Stromal cell of bone marrow (primary cell): ENCODE measurements at regions not wholly inside any gene's neighbourhood (a gene's known extent, or its start where the extent isn't known, plus 50 kb on each side); places are given as distances from the start of the nearest gene placed in this dataset.

ENCODE experiments used
- DNase-seq: peaks from one replicate; pipeline ENCODE4 v3.0.0-alpha.2; 2012; ENCODE audit warnings: low read depth

DNA sequence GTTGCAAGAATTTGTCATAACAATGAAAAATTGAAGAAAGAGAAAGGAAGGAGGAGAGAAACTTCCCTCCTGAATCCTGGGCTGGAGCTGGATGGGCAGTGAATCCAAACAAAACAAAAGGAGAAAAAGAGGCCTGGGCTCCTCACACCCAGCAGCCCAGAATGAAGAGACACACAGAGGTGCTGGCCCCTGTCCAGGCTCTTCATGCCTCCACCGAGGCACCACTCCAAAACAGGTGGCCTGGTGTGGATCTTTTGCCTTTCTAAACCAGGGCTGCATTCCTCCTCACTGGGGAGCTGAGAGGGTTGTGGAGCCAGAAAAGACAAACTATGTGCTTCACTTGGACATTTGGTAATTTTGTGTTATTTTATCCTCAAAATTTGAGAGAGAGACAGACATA, 76.0 kb downstream of the FAM124B start:
- no peak for DNase-seq

DNA sequence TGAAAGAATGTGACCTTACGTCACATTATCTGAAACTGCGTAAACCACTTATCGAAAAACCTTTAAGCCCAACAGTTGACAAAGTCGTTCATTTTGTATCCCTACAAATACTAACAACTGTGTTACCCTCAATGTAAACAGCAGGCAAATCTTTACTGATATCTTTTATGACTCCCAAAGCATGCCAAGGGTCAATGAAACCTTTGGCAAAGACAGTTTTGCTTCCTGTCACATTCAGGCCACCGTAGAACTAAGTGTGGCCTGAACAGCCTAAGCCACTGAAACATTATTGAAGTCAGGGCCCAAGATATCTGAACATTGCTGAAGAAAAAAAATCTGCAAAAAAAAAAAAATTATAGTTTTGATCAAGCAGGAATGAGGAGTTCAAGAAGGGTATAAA, 77.3 kb downstream of the FAM124B start:
- DNase-seq = no peak

GRCh38 chr2:224320660-224321059, 81.2 kb downstream of the FAM124B start:
- no peak for DNase-seq

DNA sequence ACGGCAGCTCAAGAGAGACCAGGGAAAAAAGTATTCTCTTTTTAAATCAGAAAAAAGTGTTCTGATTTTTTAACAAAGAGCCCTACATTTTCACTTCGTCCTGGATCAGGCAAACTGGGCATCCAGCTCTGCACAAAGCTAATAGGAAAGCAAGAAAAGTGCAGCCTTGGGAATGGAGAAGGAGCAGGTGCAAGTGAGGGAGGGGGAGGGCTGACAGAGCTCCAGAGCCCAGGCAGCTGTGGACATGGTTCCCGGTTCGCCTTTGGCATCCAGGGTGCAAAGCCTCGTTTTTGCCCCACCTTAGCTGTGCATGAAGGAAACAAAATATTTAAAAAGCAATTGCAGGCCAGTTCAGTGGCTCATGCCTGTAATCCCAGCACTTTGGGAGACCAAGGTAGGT, 82.2 kb downstream of the FAM124B start:
- no peak for DNase-seq

DNA sequence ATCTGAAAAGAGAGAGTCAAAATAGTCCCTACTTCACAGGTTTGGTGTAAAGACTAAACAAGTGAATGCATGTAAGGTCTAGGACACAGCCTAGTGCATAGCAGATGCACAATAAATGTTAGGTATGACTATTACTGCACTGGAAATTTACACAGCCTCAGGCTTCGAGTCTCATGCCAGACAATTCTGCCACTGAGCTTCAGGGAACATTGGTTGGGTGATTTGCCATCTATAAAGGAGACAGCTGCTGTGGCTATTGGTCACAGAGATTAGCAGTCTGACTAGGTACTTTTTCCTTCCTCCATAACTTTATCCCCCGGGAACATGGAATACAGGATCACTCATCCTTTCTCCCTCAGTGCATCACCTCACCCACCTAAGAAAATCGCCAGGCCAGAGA, 89.2 kb downstream of the FAM124B start:
- DNase-seq = no peak

DNA sequence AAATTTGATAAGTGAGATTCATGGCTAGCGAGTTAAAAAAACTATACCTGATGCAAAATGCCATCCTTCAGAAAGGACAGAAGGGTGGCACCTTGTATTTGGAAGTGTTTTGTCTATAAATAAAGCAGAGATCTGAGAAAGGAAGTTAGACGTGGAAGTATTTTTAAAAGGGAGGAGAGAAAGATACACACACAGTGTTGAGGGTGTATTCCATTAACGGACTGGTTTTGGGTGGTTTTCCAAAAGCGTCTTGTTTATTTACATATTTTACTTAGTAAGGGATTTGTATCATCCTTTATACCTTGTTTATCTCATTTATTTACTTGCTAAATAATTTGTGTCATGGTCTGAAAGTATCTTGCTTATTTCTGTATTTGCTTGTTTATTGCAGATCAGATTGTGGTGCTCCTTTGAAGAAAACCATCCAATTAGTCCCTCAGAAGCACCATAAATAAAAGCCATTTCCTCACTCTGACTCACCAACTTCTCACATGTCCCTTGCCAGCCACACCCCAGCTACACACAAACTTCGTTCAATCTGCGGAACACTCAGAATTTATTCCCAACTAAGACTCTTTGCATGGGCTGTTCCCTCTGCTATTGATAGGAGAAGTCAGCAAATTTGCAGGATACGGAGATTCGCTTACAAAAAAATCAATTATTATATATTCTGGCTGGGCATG, 90.8 kb downstream of the FAM124B start:
- peak; percentile 22 for DNase-seq

GRCh38 chr2:224309176-224309575, 92.7 kb downstream of the FAM124B start:
- DNase-seq = peak; percentile 81

DNA sequence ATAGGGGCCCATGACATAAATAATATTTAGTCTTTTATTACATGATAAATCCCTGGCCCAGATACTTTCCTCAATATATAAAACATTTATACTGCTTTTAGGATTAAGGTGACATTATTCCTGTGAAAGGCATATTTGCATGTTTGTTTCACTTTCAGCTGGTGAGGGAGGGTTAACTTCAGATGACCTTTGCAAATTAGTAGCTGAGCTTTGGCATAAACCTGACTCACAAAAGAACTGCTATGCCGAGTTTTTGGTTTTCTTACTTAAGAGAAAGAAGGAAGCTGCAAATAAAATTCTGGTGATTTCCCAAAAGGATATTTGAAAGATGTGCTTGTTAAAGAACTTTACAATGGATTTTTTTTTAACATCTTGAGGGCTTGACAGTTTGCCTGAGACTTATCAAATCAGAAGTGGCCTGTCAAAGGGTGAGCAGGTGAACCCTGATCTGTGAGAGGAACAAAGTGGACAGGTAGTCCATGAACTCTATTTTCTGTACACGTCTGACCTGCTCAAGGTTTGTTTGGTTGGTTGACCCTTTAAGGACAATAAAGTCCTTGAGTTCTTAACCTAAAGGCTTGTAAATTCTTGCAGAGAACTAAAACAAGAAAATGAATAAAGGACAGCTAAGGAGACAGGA, 93.5 kb downstream of the FAM124B start:
- DNase-seq = peak; percentile 9

DNA sequence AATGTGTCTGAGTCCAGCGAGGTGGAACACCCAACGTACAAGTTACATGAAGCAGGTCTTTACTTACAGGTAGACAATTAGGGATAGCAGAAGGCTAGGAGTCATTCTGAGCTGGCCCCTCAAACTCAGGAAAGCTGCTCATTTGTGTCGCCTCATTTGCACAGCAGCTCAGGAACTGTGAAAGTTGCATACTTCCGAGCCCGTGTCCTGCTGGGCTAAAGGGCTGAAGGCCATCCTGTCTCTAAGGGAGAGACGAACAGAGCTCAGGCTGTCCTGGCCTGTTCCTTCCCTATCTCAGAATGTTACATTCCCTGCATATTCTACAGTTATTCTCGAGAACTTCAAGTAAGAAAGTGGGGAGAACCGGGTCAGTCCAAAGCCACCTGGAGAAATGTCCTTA, 99.0 kb downstream of the FAM124B start:
- DNase-seq = no peak

- DNase-seq = no peak
These were observed 107.9 kb downstream of the FAM124B start for GRCh38 chr2:224293976-224294375.

DNA sequence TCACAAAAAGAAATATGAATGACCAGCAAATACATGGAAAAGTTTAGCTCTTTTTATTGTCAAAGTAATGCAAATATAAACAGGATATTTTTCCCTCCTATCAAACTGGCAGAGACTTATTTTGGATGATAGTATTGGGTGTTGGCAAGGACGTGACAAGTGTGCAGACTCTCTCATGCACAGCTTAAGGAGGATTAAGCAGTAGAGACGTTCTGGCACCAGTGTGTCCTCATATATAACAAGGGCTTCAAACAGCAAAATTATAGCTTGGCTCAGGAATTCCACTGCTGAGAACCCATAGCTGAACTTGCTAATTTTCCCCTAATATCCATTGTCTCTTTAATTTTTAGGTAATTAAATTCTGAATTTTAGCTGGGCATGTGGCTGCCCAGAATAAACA, 114.4 kb downstream of the FAM124B start:
- no peak for DNase-seq

- no peak for DNase-seq
These were observed 115.0 kb downstream of the FAM124B start for GRCh38 chr2:224286923-224287322.

DNA sequence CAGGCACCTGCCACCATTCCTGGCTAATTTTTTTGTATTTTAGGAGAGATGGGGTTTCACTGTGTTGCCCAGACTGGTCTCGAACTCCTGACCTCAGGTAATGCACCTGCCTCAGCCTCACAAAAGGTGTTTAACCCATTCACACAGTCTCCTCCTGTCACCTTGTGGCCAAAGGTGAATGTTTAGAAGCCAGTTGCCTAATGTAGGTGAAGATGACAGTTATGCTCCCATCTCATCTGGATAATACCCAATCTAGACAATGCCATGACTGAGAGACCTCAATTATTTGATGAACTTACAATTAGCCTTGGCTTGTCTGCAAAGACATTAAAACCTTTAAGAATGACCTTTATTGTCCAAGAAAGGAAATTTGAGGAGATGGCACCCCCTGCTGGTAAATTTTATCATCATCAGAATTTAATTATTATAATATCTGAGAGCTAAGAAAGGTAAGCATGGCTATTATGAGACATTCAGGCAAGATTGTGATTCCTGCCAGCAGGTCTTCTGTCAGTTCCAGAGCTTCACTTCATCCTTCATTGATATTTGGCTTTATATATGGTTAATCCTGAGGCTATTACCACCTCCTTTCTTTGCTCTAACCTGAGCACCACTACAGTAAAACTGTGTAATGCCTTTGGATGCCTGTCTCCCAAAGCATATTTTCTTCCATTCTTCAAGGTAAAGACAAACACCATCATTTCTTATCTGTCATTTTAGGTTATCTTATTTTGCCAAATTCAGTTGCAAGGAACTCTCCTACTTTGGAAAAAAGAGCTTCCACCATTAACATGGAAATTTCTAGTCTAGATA, 117.6 kb downstream of the FAM124B start:
- no peak for DNase-seq

DNA sequence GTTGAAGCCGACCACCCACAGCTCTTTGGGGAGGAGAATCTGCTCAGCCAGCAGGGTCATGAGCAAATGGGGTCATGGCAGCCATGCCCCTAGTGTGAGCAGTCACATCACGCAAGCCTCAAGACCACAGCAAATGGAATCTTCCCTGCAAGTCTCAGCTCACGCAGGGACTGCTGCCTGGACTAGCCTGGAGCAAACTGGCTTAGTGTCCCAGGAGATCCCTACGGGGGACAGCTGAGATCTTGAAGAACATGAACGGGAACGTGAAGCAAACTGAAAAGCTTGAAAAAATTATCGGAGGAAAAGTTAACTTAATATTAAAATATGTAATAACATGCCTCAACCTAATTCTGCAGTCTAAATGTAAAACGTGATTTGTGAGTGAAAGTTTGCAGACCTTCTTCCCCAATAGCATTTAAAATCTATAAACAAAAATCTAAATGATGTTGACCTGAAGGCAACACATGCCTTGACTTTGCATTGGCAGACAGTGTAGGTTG, 118.4 kb downstream of the FAM124B start:
- DNase-seq = no peak

DNA sequence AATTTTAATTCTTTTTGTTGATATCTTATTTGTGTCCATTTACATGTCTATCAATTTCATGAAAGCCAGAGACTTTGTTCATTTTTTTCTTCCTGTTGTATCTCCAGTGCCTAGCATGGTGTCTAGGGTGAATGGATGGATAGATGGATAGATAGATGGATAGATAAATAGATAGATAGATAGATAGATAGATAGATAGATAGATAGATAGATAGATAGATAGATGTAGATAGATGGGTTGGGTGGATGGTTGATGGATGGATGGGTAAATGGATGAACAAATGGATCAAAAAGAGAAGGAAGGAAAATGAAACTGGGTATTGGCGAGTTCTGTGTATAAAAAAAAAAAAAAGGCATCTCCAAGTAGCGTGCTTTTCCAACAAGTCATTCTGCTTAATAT, 120.5 kb downstream of the FAM124B start:
- no peak for DNase-seq

GRCh38 chr2:224278531-224278930, 123.4 kb downstream of the FAM124B start:
- DNase-seq = peak; percentile 33

DNA sequence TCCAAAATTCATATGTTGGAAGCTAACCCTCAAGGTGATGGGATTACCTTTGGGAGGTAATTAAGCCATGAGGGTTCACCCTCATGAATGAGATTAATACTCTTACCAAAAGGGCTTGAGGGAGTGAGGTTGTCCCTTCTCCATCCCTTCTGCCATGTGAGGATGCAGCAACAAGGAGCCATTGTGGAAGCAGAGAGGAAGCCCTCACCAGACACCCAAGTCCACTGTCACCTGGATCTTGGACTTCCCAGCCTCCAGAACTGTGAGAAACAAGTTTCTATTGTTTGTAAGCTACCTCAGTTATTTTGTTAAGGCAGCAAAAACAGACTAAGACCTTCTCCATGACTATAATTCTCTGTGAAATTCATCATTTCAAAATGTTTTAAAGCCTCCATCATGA, 125.7 kb downstream of the FAM124B start:
- DNase-seq = no peak

DNA sequence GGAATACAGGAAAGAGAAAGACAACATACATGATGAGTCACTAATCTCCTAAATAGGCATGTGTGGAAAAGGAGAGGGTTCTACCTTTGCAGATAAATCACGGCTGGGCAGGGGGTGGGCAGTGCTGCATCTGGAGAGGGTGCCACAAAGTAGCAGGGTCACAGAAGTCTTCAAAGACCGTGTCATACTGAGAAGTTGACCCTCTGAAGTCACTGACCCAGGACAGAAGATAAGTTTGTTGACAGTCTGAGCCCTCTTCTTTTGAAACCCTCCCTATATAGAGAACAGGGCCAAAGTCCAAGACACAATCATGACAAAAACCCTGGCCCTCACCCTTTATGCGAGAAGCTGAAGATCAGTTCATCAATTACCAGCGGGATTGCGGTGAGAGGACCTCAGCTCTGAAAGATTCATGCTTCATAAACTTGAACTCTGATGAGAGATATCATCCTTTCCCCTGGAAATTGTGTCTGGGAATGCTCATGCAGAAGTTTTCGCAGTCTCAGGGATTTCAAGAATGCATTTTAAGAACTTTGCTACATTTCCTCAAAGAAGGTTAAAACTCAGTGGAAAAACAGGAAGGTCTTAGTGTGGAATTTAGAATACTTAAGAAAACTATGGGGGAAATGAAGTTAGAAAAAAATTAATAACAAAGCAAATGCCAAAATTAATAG, 129.5 kb downstream of the FAM124B start:
- DNase-seq = no peak

- no peak for DNase-seq
These were observed 130.2 kb downstream of the FAM124B start for GRCh38 chr2:224271617-224272236.

GRCh38 chr2:224268441-224268840, 133.5 kb downstream of the FAM124B start:
- DNase-seq = peak; percentile 94

DNA sequence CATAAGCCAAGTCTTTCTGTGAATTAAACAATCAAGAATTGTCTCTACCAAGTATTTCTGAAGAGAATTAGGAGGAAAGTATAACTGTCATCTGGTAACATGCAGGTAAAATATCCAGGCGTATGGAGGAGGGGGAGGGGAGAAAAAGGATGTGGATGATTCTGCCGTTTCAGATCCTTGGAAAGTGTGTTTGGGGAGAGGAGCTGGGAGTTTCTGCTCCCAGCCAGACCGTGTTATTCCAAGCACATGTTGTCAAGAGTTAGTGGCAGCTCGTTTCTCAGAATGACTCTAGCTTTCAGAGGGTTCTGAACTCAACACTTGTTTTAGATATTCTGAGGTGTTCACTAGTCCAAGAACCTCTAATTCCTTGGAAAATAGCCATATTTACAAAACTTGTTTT, 137.6 kb downstream of the FAM124B start:
- DNase-seq = no peak

DNA sequence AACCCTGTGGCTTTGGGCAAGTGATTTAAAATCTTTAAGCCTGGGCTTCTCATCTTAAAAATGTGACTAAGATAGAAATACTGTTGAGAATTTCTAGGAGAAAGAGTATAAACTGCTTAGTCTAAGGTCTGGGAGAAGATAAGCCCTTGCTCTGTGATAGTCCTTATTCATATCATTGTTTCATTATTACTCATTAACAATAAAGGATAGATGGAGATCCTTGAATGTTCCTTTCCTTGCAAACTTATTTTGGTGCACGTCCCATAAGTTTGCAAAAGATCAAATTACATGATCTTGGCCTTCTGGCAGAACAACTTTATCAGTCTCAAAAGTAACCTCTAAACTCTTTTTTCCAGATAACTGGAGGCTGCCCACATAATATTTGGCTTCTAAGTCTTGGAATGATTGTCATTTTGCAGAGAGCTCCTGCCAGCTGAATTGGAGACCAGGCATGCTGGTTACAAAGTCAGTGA, 138.3 kb downstream of the FAM124B start:
- DNase-seq = peak; percentile 36
